ENCODE measurements at regions not wholly inside any gene's neighbourhood (a gene's known extent, or its start where the extent isn't known, plus 50 kb on each side); places are given as distances from the start of the nearest gene placed in this dataset.
"Not testable (repeated sequence)": the region's sequence is repeated elsewhere in the genome, so short reads cannot be mapped to it uniquely, and the experiment has no call there.

- no peak for DNase-seq
These were observed 985.8 kb downstream of the TRAM1L1 start for GRCh38 chr4:116099596-116099995.

GRCh38 chr4:116097353-116097752 is 983.9 kb upstream of the NDST4 start:
- not testable (repeated sequence) for DNase-seq

GRCh38 chr4:116092961-116093360 is 979.5 kb upstream of the NDST4 start:
- DNase-seq, result no peak

GRCh38 chr4:116088771-116089170 is 975.4 kb upstream of the NDST4 start:
- no peak for DNase-seq

GRCh38 chr4:116082808-116083366 is 969.5 kb upstream of the NDST4 start:
- DNase-seq, result no peak

- DNase-seq, result no peak
These were observed 959.6 kb upstream of the NDST4 start for GRCh38 chr4:116073051-116073450.

- DNase-seq, result no peak
These were observed 956.9 kb upstream of the NDST4 start for GRCh38 chr4:116070283-116070682.

GRCh38 chr4:116066711-116067245 is 953.4 kb upstream of the NDST4 start:
- DNase-seq, result no peak

GRCh38 chr4:116064331-116064730 is 950.9 kb upstream of the NDST4 start:
- no peak for DNase-seq

- no peak for DNase-seq
These were observed 945.9 kb upstream of the NDST4 start for GRCh38 chr4:116059361-116059760.

GRCh38 chr4:116058129-116058528 is 944.7 kb upstream of the NDST4 start:
- DNase-seq, result no peak

GRCh38 chr4:116055857-116056827 is 942.7 kb upstream of the NDST4 start:
- DNase-seq, result no peak

- DNase-seq, result no peak
These were observed 913.9 kb upstream of the NDST4 start for GRCh38 chr4:116027311-116027710.

GRCh38 chr4:116024954-116025708 is 911.7 kb upstream of the NDST4 start:
- no peak for DNase-seq

- DNase-seq, result no peak
These were observed 909.6 kb upstream of the NDST4 start for GRCh38 chr4:116023049-116023448.

- no peak for DNase-seq
These were observed 906.8 kb upstream of the NDST4 start for GRCh38 chr4:116020141-116020722.

GRCh38 chr4:116018831-116019230 is 905.4 kb upstream of the NDST4 start:
- no peak for DNase-seq

GRCh38 chr4:116016201-116016600 is 902.8 kb upstream of the NDST4 start:
- DNase-seq, result no peak

GRCh38 chr4:116015549-116015948 is 902.1 kb upstream of the NDST4 start:
- no peak for DNase-seq

- no peak for DNase-seq
These were observed 901.6 kb upstream of the NDST4 start for GRCh38 chr4:116015062-116015461.

- no peak for DNase-seq
These were observed 897.5 kb upstream of the NDST4 start for GRCh38 chr4:116010923-116011322.

- no peak for DNase-seq
These were observed 892.3 kb upstream of the NDST4 start for GRCh38 chr4:116005806-116006088.
